HepG2 (cell line): ENCODE measurements at regions not wholly inside any gene's neighbourhood (a gene's known extent, or its start where the extent isn't known, plus 50 kb on each side); places are given as distances from the start of the nearest gene placed in this dataset.

Experiments
- ATAC-seq: fragments of 200-7000 bp; cut with Tn5 transposase; 3 replicates; pipeline ENCODE4 v1.9.1; 2020; ENCODE audit warnings: mild to moderate bottlenecking, moderate library complexity
- BruUV-seq: library from RNA; stranded (reverse); fragments of 400-500 nt; replicated peaks from 2 replicates; lab custom pipeline; 2021; lab: Mats Ljungman, UMichigan
- CTCF ChIA-PET: fragments of 300-600 bp; formaldehyde crosslinking; extraction: SDS; loops from one replicate; lab custom pipeline; 2021; ENCODE audit warnings: low total read pairs, inconsistent platforms, low intra/inter-chr PET ratio; lab: Yijun Ruan, JAX
- POLR2A ChIA-PET: fragments of 350-600 bp; sonication (Branson Sonifier 250); formaldehyde crosslinking; loops from one replicate; lab custom pipeline; 2020; ENCODE audit warnings: antibody characterized with exemption, inconsistent platforms; lab: Yijun Ruan, JAX
- DNase-seq: peaks from one replicate; pipeline ENCODE4 v3.0.0-alpha.2; 2015; ENCODE audit warnings: low spot score
- FAIRE-seq: peaks from 3 replicates; lab custom pipeline; 2011; peaks lifted over from hg19 to GRCh38; lab: Jason Lieb, UNC
- H2AFZ ChIP-seq: one replicate; pipeline ENCODE4 v1.6.1; 2011; ENCODE audit warnings: low read length, inconsistent platforms
- H3K27ac ChIP-seq: fragments of 300-600 bp; 3 replicates; pipeline ENCODE4 v1.8.0; 2011; ENCODE audit warnings: mixed run types, mild to moderate bottlenecking, mixed read lengths, low read length, inconsistent platforms; ENCODE audit not compliant: insufficient read depth; ENCODE audit errors: extremely low read length
- H3K27me3 ChIP-seq, 2 experiments: fragments of 200-600 bp in 1 of 2; 2 replicates in 1 of 2; 3 replicates in 1 of 2; pipeline versions ENCODE4 v1.6.0 to v1.8.0; 2011; ENCODE audit warnings: low read length in 2 of 2, mild to moderate bottlenecking in 2 of 2, moderate library complexity in 2 of 2, inconsistent platforms in 1 of 2; ENCODE audit not compliant: insufficient read depth in 2 of 2, control insufficient read depth in 1 of 2
- H3K36me3 ChIP-seq, 2 experiments: fragments of 200-600 bp in 1 of 2; replicated peaks in 1 of 2; 2 replicates in 1 of 2; 3 replicates in 1 of 2; pipeline versions ENCODE4 v1.5.1 to v1.8.0; 2011; ENCODE audit warnings: low read length in 2 of 2, inconsistent platforms in 1 of 2; ENCODE audit not compliant: insufficient read depth in 2 of 2, control insufficient read depth in 1 of 2
- H3K4me1 ChIP-seq: 2 replicates; pipeline ENCODE4 v1.5.1; 2012; ENCODE audit warnings: low read length, inconsistent platforms; ENCODE audit not compliant: insufficient read depth
- H3K4me2 ChIP-seq: 2 replicates; pipeline ENCODE4 v1.6.0; 2011; ENCODE audit warnings: low read depth, low read length, inconsistent platforms
- H3K4me3 ChIP-seq, 3 experiments: fragments of 200-600 bp in 1 of 3; sonication (generic), shearing (Covaris generic) in 1 of 3; replicated peaks in 1 of 3; 2 replicates each; pipeline ENCODE4 v1.5.1; 2011 to 2016; ENCODE audit warnings: low read length in 3 of 3, inconsistent platforms in 2 of 3, low read depth in 2 of 3, mild to moderate bottlenecking in 2 of 3, control low read depth in 1 of 3, mixed read lengths in 1 of 3; ENCODE audit not compliant: insufficient read depth in 1 of 3
- H3K79me2 ChIP-seq: one replicate; pipeline ENCODE4 v1.6.1; 2011; ENCODE audit warnings: low read length, inconsistent platforms; ENCODE audit not compliant: insufficient read depth
- H3K9ac ChIP-seq: 2 replicates; pipeline ENCODE4 v1.6.0; 2011; ENCODE audit warnings: mild to moderate bottlenecking, low read depth, low read length, inconsistent platforms; ENCODE audit not compliant: insufficient read depth
- H3K9me3 ChIP-seq: 2 replicates; pipeline ENCODE4 v1.5.1; 2012; ENCODE audit warnings: mild to moderate bottlenecking, low read length
- H4K20me1 ChIP-seq: 2 replicates; pipeline ENCODE4 v1.6.0; 2011; ENCODE audit warnings: inconsistent platforms, mild to moderate bottlenecking, low read length, moderate library complexity; ENCODE audit not compliant: insufficient read depth
- ARID3A ChIP-seq: IDR thresholded peaks from 2 replicates; pipeline ENCODE4 v1.6.1; 2012; ENCODE audit warnings: low read depth, low read length, improper control_type of control experiment
- ATF1 ChIP-seq: IDR thresholded peaks from 2 replicates; pipeline ENCODE4 v1.6.1; 2016; ENCODE audit warnings: mild to moderate bottlenecking, control low read depth
- ATF2 ChIP-seq: sonication (generic); formaldehyde crosslinking; IDR thresholded peaks from 2 replicates; pipeline ENCODE4 v1.4.0; 2020; ENCODE audit warnings: missing genetic modification reagents
- ELF3 ChIP-seq: IDR thresholded peaks from 2 replicates; pipeline ENCODE4 v1.6.1; 2016; ENCODE audit warnings: missing genetic modification reagents, missing compliant biosample characterization
- FOXK2 ChIP-seq: fragments of 450-650 bp; IDR thresholded peaks from 2 replicates; pipeline ENCODE4 v1.6.1; 2016
- FOXP1 ChIP-seq, 2 experiments: fragments of 450-650 bp in 1 of 2; IDR thresholded peaks; 2 replicates each; pipeline ENCODE4 v1.6.1; 2017 to 2018; ENCODE audit warnings: antibody characterized with exemption in 1 of 2
- GABPB1 ChIP-seq: IDR thresholded peaks from 2 replicates; pipeline ENCODE4 v1.6.1; 2016; ENCODE audit warnings: mild to moderate bottlenecking, missing genetic modification reagents, moderate library complexity, missing compliant biosample characterization
- HOXA9 ChIP-seq: sonication (generic); formaldehyde crosslinking; IDR thresholded peaks from 2 replicates; pipeline ENCODE4 v1.8.1; 2022; ENCODE audit warnings: missing genetic modification reagents, mild to moderate bottlenecking, moderate library complexity, borderline replicate concordance
- KLF16 ChIP-seq, 2 experiments: sonication (generic) in 1 of 2; formaldehyde crosslinking in 1 of 2; IDR thresholded peaks; 2 replicates each; pipeline versions ENCODE4 v1.6.1 to v1.8.0; 2016 to 2023; ENCODE audit warnings: missing genetic modification reagents in 2 of 2, missing compliant biosample characterization in 1 of 2
- NFE2L2 ChIP-seq: fragments of 150-350 bp; IDR thresholded peaks from 2 replicates; pipeline ENCODE4 v1.6.1; 2014; ENCODE audit warnings: low read length
- REPIN1 ChIP-seq: sonication (generic); formaldehyde crosslinking; IDR thresholded peaks from 2 replicates; pipeline ENCODE4 v1.8.0; 2022; ENCODE audit warnings: missing genetic modification reagents, low read depth, mild to moderate bottlenecking, borderline replicate concordance
- TRAFD1 ChIP-seq: sonication (generic); formaldehyde crosslinking; IDR thresholded peaks from 2 replicates; pipeline ENCODE4 v1.5.1; 2020; ENCODE audit warnings: missing genetic modification reagents, mild to moderate bottlenecking, borderline replicate concordance
- ZBTB1 ChIP-seq: sonication (generic); formaldehyde crosslinking; IDR thresholded peaks from 2 replicates; pipeline ENCODE4 v1.4.0; 2020; ENCODE audit warnings: missing genetic modification reagents, borderline replicate concordance
- ZNF121 ChIP-seq: sonication (generic); formaldehyde crosslinking; IDR thresholded peaks from 2 replicates; pipeline ENCODE4 v1.5.0; 2020; ENCODE audit warnings: mild to moderate bottlenecking, missing genetic modification reagents
- ZNF567 ChIP-seq: sonication (generic); formaldehyde crosslinking; IDR thresholded peaks from 2 replicates; pipeline ENCODE4 v1.8.1; 2023; ENCODE audit warnings: mild to moderate bottlenecking, missing genetic modification reagents, borderline replicate concordance
- ZNF572 ChIP-seq: sonication (generic); formaldehyde crosslinking; IDR thresholded peaks from 2 replicates; pipeline ENCODE4 v1.5.1; 2020; ENCODE audit warnings: mild to moderate bottlenecking, missing genetic modification reagents
- ZNF737 ChIP-seq: sonication (generic); formaldehyde crosslinking; IDR thresholded peaks from 2 replicates; pipeline ENCODE4 v1.5.0; 2020; ENCODE audit warnings: missing genetic modification reagents, mild to moderate bottlenecking, borderline replicate concordance
- ZNF850 ChIP-seq: sonication (generic); formaldehyde crosslinking; conservative IDR thresholded peaks from 2 replicates; pipeline ENCODE4 v1.9.0; 2021; ENCODE audit warnings: mild to moderate bottlenecking, missing genetic modification reagents
- in situ Hi-C: cut with HindIII; loops from 2 replicates; pipeline ENCODE4 v1.10.0; 2017; ENCODE audit warnings: low pct_unique_long_range_greater_than_20kb; ENCODE audit not compliant: extremely low pct_ligation_motif_present
- intact Hi-C: fragments of 100-400 bp; cut with micrococcal nuclease; formaldehyde crosslinking; loops from one replicate; pipeline ENCODE4 v1.10.0; 2022; ENCODE audit not compliant: unreplicated experiment

- H4K20me1 ChIP-seq, result no peaks in the 10 kb centered on the region
- H3K4me3 ChIP-seq, result no peak overlapping the region
- peaks cover 1% of the 10 kb centered on the region; the same call in 1 of the 2 replicates for H3K9me3 ChIP-seq
- no peak for TF ChIP-seq KLF16 (CRISPR knock-in tag; IDR thresholded peaks at IDR 0.05)
- no peak for TF ChIP-seq TRAFD1 (CRISPR knock-in tag)
- no peak for TF ChIP-seq ZNF121 (CRISPR knock-in tag)
- no peak for TF ChIP-seq ZNF737 (CRISPR knock-in tag)
- TF ChIP-seq FOXK2, result no peak
- TF ChIP-seq ZBTB1, result no peak
- no peak for TF ChIP-seq HOXA9
- no peak for TF ChIP-seq REPIN1 (CRISPR knock-in tag)
- TF ChIP-seq ARID3A, result no peak
- no peak for TF ChIP-seq ZNF572 (CRISPR knock-in tag)
- no peak for TF ChIP-seq ZNF567 (CRISPR knock-in tag)
- TF ChIP-seq NFE2L2, result no peak
- TF ChIP-seq ZNF850 (CRISPR knock-in tag), result no peak
- no peak for TF ChIP-seq ATF1 (CRISPR knock-in tag)
- no peak for TF ChIP-seq ELF3
- no peak for TF ChIP-seq GABPB1 (CRISPR knock-in tag)
- TF ChIP-seq FOXP1 (IDR thresholded peaks at IDR 0.05), result no peak
- no peak for TF ChIP-seq FOXP1 (CRISPR knock-in tag; IDR thresholded peaks at IDR 0.05)
- no peak for TF ChIP-seq ATF2
- H3K36me3 ChIP-seq, result no peaks in the 10 kb centered on the region
- no peak overlapping the region for H3K27ac ChIP-seq
- DNase-seq, result no peak
- FAIRE-seq, result no peak
- no TSS peak for BruUV-seq
- in situ Hi-C loops (no loop called here), intact Hi-C loops (no loop called here)
- ChIA-PET CTCF (no interaction called here), POLR2A (no interaction called here)
- no peak overlapping the region for H2AFZ ChIP-seq
- no peaks in the 10 kb centered on the region for H3K79me2 ChIP-seq
- H3K4me2 ChIP-seq, result no peak overlapping the region
- no peak for ATAC-seq
- H3K27me3 ChIP-seq, result no peaks in the 10 kb centered on the region
- no peak overlapping the region for H3K9ac ChIP-seq
- H3K4me1 ChIP-seq, result no peaks in the 10 kb centered on the region
Observed at GRCh38 chr7:20479706-20480105, 135.8 kb upstream of the ABCB5 start.
